Vagina (tissue), 2 donors: ENCODE measurements at regions not wholly inside any gene's neighbourhood (a gene's known extent, or its start where the extent isn't known, plus 50 kb on each side); places are given as distances from the start of the nearest gene placed in this dataset.

ENCODE experiments used
- POLR2A ChIP-seq, 2 donors: fragments of 450-650 bp; IDR thresholded peaks; one replicate each; pipeline ENCODE4 v1.6.1; 2017; ENCODE audit warnings: antibody characterized with exemption in 2 of 2, mild to moderate bottlenecking in 2 of 2, moderate library complexity in 2 of 2
- TF ChIP-seq, protein P1 (sequence below), 3 experiments: fragments of 450-650 bp in 2 of 3; fragments of 200-600 bp in 1 of 3; sonication (generic) in 1 of 3; IDR thresholded peaks; one replicate each; pipeline ENCODE4 v1.5.1; 2017 to 2019; ENCODE audit warnings: antibody characterized with exemption in 3 of 3, mild to moderate bottlenecking in 2 of 3, moderate library complexity in 2 of 3

DNA sequence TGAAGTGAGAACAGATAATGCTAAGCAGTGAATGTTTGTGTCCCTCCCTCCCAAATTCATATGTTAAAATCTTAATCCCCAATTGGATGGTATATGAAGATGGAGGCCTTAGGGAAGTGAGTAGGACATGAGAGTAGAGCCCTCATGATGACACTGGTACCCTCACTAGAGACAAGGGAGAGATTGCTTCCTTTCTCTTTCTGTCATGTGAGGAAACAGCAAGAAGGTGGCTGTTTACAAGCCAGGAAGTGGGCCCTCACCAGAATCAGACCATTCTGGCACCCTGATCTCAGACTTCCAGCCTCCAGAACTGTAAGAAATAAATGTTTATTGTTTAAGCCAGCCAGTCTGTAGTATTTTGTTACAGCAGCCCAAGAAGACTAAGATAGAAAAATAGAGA is 209.5 kb downstream of the SATB1 start:
- no peak for TF ChIP-seq POLR2A (IDR thresholded peaks at IDR 0.05)
- TF ChIP-seq, protein P1, sequence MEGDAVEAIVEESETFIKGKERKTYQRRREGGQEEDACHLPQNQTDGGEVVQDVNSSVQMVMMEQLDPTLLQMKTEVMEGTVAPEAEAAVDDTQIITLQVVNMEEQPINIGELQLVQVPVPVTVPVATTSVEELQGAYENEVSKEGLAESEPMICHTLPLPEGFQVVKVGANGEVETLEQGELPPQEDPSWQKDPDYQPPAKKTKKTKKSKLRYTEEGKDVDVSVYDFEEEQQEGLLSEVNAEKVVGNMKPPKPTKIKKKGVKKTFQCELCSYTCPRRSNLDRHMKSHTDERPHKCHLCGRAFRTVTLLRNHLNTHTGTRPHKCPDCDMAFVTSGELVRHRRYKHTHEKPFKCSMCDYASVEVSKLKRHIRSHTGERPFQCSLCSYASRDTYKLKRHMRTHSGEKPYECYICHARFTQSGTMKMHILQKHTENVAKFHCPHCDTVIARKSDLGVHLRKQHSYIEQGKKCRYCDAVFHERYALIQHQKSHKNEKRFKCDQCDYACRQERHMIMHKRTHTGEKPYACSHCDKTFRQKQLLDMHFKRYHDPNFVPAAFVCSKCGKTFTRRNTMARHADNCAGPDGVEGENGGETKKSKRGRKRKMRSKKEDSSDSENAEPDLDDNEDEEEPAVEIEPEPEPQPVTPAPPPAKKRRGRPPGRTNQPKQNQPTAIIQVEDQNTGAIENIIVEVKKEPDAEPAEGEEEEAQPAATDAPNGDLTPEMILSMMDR (IDR thresholded peaks at IDR 0.05) = no peak
